Smooth muscle cell (in vitro differentiated cells): ENCODE measurements at regions not wholly inside any gene's neighbourhood (a gene's known extent, or its start where the extent isn't known, plus 50 kb on each side); places are given as distances from the start of the nearest gene placed in this dataset.

Experiments used
- DNase-seq: peaks from one replicate; lab custom pipeline; 2025; ENCODE audit not compliant: unreplicated experiment; lab: John Stamatoyannopoulos, UW
- H2AFZ ChIP-seq: fragments of 200-600 bp; sonication (generic); 2 replicates; pipeline ENCODE4 v1.6.0; 2016; ENCODE audit warnings: antibody characterized with exemption, low read depth, mild to moderate bottlenecking
- H3F3A ChIP-seq: fragments of 200-600 bp; sonication (generic); 2 replicates; pipeline ENCODE4 v1.6.0; 2017; ENCODE audit warnings: antibody characterized with exemption, low read depth
- H3K27ac ChIP-seq: fragments of 200-600 bp; sonication (generic); 2 replicates; pipeline ENCODE4 v1.5.1; 2016; ENCODE audit warnings: low read depth, mild to moderate bottlenecking
- H3K27me3 ChIP-seq: fragments of 200-600 bp; sonication (generic); 2 replicates; pipeline ENCODE4 v1.6.1; 2016; ENCODE audit warnings: low read depth, mild to moderate bottlenecking
- H3K36me3 ChIP-seq: fragments of 200-600 bp; sonication (generic); 2 replicates; pipeline ENCODE4 v1.5.1; 2016; ENCODE audit warnings: low read depth
- H3K4me1 ChIP-seq: fragments of 200-600 bp; sonication (generic); 2 replicates; pipeline ENCODE4 v1.5.1; 2016; ENCODE audit warnings: low read depth
- H3K4me2 ChIP-seq: fragments of 200-600 bp; sonication (generic); 2 replicates; pipeline ENCODE4 v1.6.0; 2016; ENCODE audit warnings: mild to moderate bottlenecking
- H3K4me3 ChIP-seq: fragments of 200-600 bp; sonication (generic); 2 replicates; pipeline ENCODE4 v1.5.1; 2016; ENCODE audit warnings: mild to moderate bottlenecking
- H3K79me2 ChIP-seq: fragments of 200-600 bp; sonication (generic); 2 replicates; pipeline ENCODE4 v1.6.0; 2016; ENCODE audit warnings: low read depth, mild to moderate bottlenecking
- H3K9ac ChIP-seq: fragments of 200-600 bp; sonication (generic); 2 replicates; pipeline ENCODE4 v1.6.0; 2016; ENCODE audit warnings: low read depth
- H3K9me3 ChIP-seq: fragments of 200-600 bp; sonication (generic); replicated peaks from 2 replicates; pipeline ENCODE4 v1.5.1; 2016; ENCODE audit warnings: low read depth
- H4K20me1 ChIP-seq: fragments of 200-600 bp; sonication (generic); 2 replicates; pipeline ENCODE4 v1.6.0; 2016; ENCODE audit warnings: low read depth
- CTCF ChIP-seq: fragments of 200-600 bp; sonication (generic); IDR thresholded peaks from 2 replicates; pipeline ENCODE4 v1.5.1; 2017; ENCODE audit warnings: borderline replicate concordance, mild to moderate bottlenecking, antibody characterized with exemption; ENCODE audit not compliant: insufficient read depth, poor library complexity, severe bottlenecking
- WGBS: methylation state at CpG from one replicate; pipeline ENCODE4 v1.1.7; 2016; ENCODE audit warnings: low lambda C conversion rate; 5-methylcytosine and 5-hydroxymethylcytosine counted together

- Histone ChIP-seq H3K36me3 (no peaks in the 10 kb centered on the region), H2AFZ (peak overlapping the region; percentile 51), H4K20me1 (no peaks in the 10 kb centered on the region), H3K27me3 (no peaks in the 10 kb centered on the region), H3K9me3 (no peaks in the 10 kb centered on the region), H3K4me1 (no peaks in the 10 kb centered on the region), H3K9ac (no peak overlapping the region), H3K79me2 (no peaks in the 10 kb centered on the region), H3F3A (no peaks in the 10 kb centered on the region), H3K4me2 (no peak overlapping the region), H3K4me3 (no peak overlapping the region), H3K27ac (no peak overlapping the region)
- DNase-seq = no peak
- TF ChIP-seq CTCF = no peak
- 65% methylated on average over 2 of the region's 2 CpGs for WGBS
These were observed 1604.0 kb downstream of the REEP3 start for GRCh38 chr10:65125212-65125611.

GRCh38 chr10:65126288-65126687, 1605.1 kb downstream of the REEP3 start:
- no peaks in the 10 kb centered on the region for H3K36me3 ChIP-seq
- H4K20me1 ChIP-seq = no peaks in the 10 kb centered on the region
- no peaks in the 10 kb centered on the region for H3F3A ChIP-seq
- no peak overlapping the region for H3K4me2 ChIP-seq
- H3K79me2 ChIP-seq = no peaks in the 10 kb centered on the region
- H3K9me3 ChIP-seq = no peaks in the 10 kb centered on the region
- WGBS = 96% methylated on average over 1 of the region's 1 CpG
- H3K9ac ChIP-seq = no peak overlapping the region
- H3K27me3 ChIP-seq = no peaks in the 10 kb centered on the region
- DNase-seq = no peak
- TF ChIP-seq CTCF = no peak
- H3K4me3 ChIP-seq = no peak overlapping the region
- no peaks in the 10 kb centered on the region for H3K4me1 ChIP-seq
- H3K27ac ChIP-seq = no peak overlapping the region
- no peak overlapping the region for H2AFZ ChIP-seq

GRCh38 chr10:65128277-65128676, 1607.1 kb downstream of the REEP3 start:
- no peak for DNase-seq
- Histone ChIP-seq H3K27ac (no peak overlapping the region), H4K20me1 (no peaks in the 10 kb centered on the region), H3K4me1 (no peaks in the 10 kb centered on the region), H3K79me2 (no peaks in the 10 kb centered on the region), H2AFZ (no peak overlapping the region), H3K27me3 (no peaks in the 10 kb centered on the region), H3F3A (no peaks in the 10 kb centered on the region), H3K9ac (no peak overlapping the region), H3K9me3 (no peaks in the 10 kb centered on the region), H3K36me3 (no peaks in the 10 kb centered on the region), H3K4me2 (no peak overlapping the region), H3K4me3 (no peak overlapping the region)
- no peak for TF ChIP-seq CTCF
- 93% methylated on average over 2 of the region's 2 CpGs for WGBS

GRCh38 chr10:65130162-65130758, 1609.1 kb downstream of the REEP3 start:
- H3K4me3 ChIP-seq = no peak overlapping the region
- no peaks in the 10 kb centered on the region for H3K27me3 ChIP-seq
- DNase-seq = no peak
- no peak for TF ChIP-seq CTCF
- H3K79me2 ChIP-seq = no peaks in the 10 kb centered on the region
- no peaks in the 10 kb centered on the region for H3F3A ChIP-seq
- H2AFZ ChIP-seq = no peak overlapping the region
- H3K4me2 ChIP-seq = no peak overlapping the region
- no peaks in the 10 kb centered on the region for H4K20me1 ChIP-seq
- H3K27ac ChIP-seq = no peak overlapping the region
- no peaks in the 10 kb centered on the region for H3K36me3 ChIP-seq
- 85% methylated on average over 1 of the region's 1 CpG for WGBS
- H3K9ac ChIP-seq = no peak overlapping the region
- H3K9me3 ChIP-seq = no peaks in the 10 kb centered on the region
- H3K4me1 ChIP-seq = no peaks in the 10 kb centered on the region
